ENCODE measurements at regions not wholly inside any gene's neighbourhood (a gene's known extent, or its start where the extent isn't known, plus 50 kb on each side); places are given as distances from the start of the nearest gene placed in this dataset.

DNA sequence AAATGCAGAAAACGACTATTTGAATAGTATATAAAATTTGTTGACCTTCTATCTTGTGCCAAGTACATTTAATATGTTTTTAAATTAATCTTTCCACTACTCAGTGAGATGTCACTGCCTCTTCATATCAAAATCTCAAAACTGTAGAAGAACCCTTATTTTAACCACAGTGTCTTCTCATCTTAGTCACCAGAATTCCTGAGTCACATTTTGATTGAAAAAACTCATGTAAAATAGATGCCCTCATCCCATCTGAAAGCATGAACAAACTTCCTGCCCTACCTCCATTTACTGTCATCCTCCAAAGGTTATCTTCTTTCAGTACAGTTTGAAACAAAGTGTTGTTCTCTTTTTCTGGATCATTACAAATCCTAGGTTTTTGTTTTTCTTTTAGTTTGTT is 1215.4 kb downstream of the PCDH9 start:
- TF ChIP-seq, protein P1, sequence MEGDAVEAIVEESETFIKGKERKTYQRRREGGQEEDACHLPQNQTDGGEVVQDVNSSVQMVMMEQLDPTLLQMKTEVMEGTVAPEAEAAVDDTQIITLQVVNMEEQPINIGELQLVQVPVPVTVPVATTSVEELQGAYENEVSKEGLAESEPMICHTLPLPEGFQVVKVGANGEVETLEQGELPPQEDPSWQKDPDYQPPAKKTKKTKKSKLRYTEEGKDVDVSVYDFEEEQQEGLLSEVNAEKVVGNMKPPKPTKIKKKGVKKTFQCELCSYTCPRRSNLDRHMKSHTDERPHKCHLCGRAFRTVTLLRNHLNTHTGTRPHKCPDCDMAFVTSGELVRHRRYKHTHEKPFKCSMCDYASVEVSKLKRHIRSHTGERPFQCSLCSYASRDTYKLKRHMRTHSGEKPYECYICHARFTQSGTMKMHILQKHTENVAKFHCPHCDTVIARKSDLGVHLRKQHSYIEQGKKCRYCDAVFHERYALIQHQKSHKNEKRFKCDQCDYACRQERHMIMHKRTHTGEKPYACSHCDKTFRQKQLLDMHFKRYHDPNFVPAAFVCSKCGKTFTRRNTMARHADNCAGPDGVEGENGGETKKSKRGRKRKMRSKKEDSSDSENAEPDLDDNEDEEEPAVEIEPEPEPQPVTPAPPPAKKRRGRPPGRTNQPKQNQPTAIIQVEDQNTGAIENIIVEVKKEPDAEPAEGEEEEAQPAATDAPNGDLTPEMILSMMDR (IDR thresholded peaks at IDR 0.05) = no peak
- TF ChIP-seq POLR2A (IDR thresholded peaks at IDR 0.05; ENCODE audit: low read depth) (no peak), POLR2AphosphoS5 (IDR thresholded peaks at IDR 0.05) (no peak)

All from esophagus muscularis mucosa (tissue), 3 donors.